PC-3 (cell line): ENCODE measurements at regions not wholly inside any gene's neighbourhood (a gene's known extent, or its start where the extent isn't known, plus 50 kb on each side); places are given as distances from the start of the nearest gene placed in this dataset.

Experiments
- ATAC-seq: fragments of 200-7000 bp; cut with Tn5 transposase; 2 replicates; pipeline ENCODE4 v1.9.1; 2020; ENCODE audit warnings: mild to moderate bottlenecking, moderate library complexity
- BruUV-seq: library from RNA; stranded (reverse); fragments of 400-500 nt; replicated peaks from 2 replicates; lab custom pipeline; 2021; lab: Mats Ljungman, UMichigan
- CTCF ChIA-PET: fragments of 300-600 bp; sonication (Branson Sonifier 250); formaldehyde crosslinking; loops from one replicate; lab custom pipeline; 2022; ENCODE audit warnings: antibody characterized with exemption; lab: Charles Lee
- POLR2A ChIA-PET: fragments of 300-600 bp; sonication (Branson Sonifier 250); formaldehyde crosslinking; loops from one replicate; lab custom pipeline; 2022; ENCODE audit warnings: antibody characterized with exemption; ENCODE audit not compliant: unreplicated experiment; lab: Charles Lee
- DNase-seq: peaks from one replicate; pipeline ENCODE4 v3.0.0-alpha.2; 2015
- H2AFZ ChIP-seq: fragments of 300-600 bp; sonication (generic); 2 replicates; pipeline ENCODE4 v1.6.0; 2016; ENCODE audit warnings: antibody characterized with exemption, low read length
- H3F3A ChIP-seq: fragments of 300-600 bp; sonication (generic); one replicate; pipeline ENCODE4 v1.6.0; 2017; ENCODE audit warnings: antibody characterized with exemption, low read length, control low read depth, mild to moderate bottlenecking; ENCODE audit not compliant: unreplicated experiment
- H3K27ac ChIP-seq: fragments of 300-600 bp; sonication (generic); 2 replicates; pipeline ENCODE4 v1.5.1; 2016; ENCODE audit warnings: mild to moderate bottlenecking, low read length
- H3K27me3 ChIP-seq: fragments of 300-600 bp; sonication (generic); 2 replicates; pipeline ENCODE4 v1.6.1; 2016; ENCODE audit warnings: low read length, mixed read lengths
- H3K36me3 ChIP-seq: fragments of 300-600 bp; sonication (generic); 2 replicates; pipeline ENCODE4 v1.6.1; 2016; ENCODE audit warnings: low read depth, mixed run types, low read length, mixed read lengths
- H3K4me1 ChIP-seq: fragments of 300-600 bp; sonication (generic); 2 replicates; pipeline ENCODE4 v1.5.1; 2016; ENCODE audit warnings: low read length; ENCODE audit not compliant: insufficient read depth
- H3K4me2 ChIP-seq: fragments of 300-600 bp; sonication (generic); 2 replicates; pipeline ENCODE4 v1.6.0; 2016; ENCODE audit warnings: low read length
- H3K4me3 ChIP-seq: fragments of 300-600 bp; sonication (generic); 2 replicates; pipeline ENCODE4 v1.5.1; 2016; ENCODE audit warnings: mild to moderate bottlenecking, low read length, mixed read lengths
- H3K79me2 ChIP-seq: fragments of 300-600 bp; sonication (generic); 2 replicates; pipeline ENCODE4 v1.6.1; 2017; ENCODE audit warnings: low read length, mixed read lengths
- H3K9ac ChIP-seq: fragments of 300-600 bp; sonication (generic); 2 replicates; pipeline ENCODE4 v1.6.0; 2016; ENCODE audit warnings: mild to moderate bottlenecking, low read length
- H3K9me2 ChIP-seq: fragments of 300-600 bp; sonication (generic); replicated peaks from 2 replicates; pipeline ENCODE4 v1.6.1; 2016; ENCODE audit warnings: mixed run types, low read length, mixed read lengths
- H3K9me3 ChIP-seq: fragments of 300-600 bp; sonication (generic); 2 replicates; pipeline ENCODE4 v1.6.1; 2016; ENCODE audit warnings: low read length, mixed read lengths
- H4K20me1 ChIP-seq: fragments of 300-600 bp; sonication (generic); 2 replicates; pipeline ENCODE4 v1.6.1; 2016; ENCODE audit warnings: low read length, mixed read lengths
- CTCF ChIP-seq: fragments of 300-600 bp; sonication (generic); conservative IDR thresholded peaks from 2 replicates; pipeline ENCODE4 v1.5.1; 2017; ENCODE audit warnings: antibody characterized with exemption, low read depth, mild to moderate bottlenecking, low read length
- EZH2 ChIP-seq: fragments of 300-600 bp; sonication (generic); IDR thresholded peaks from one replicate; pipeline ENCODE4 v1.6.1; 2017; ENCODE audit warnings: antibody characterized with exemption, mild to moderate bottlenecking, low read length; ENCODE audit not compliant: unreplicated experiment
- EZH2phosphoT487 ChIP-seq: fragments of 300-600 bp; sonication (generic); IDR thresholded peaks from 2 replicates; pipeline ENCODE4 v1.6.1; 2018; ENCODE audit warnings: mild to moderate bottlenecking, antibody characterized with exemption, low read length, borderline replicate concordance
- intact Hi-C: fragments of 100-400 bp; cut with micrococcal nuclease; formaldehyde crosslinking; loops from 2 replicates; pipeline ENCODE4 v1.9.0; 2023

- H3F3A ChIP-seq, result no peaks in the 10 kb centered on the region
- TF ChIP-seq EZH2phosphoT487, result no peak
- TF ChIP-seq CTCF, result no peak
- no peak for TF ChIP-seq EZH2
- H3K4me3 ChIP-seq, result no peak overlapping the region
- H2AFZ ChIP-seq, result no peak overlapping the region
- no peaks in the 10 kb centered on the region for H3K36me3 ChIP-seq
- H3K9ac ChIP-seq, result no peak overlapping the region
- CTCF ChIA-PET, result no interaction called here
- no peaks in the 10 kb centered on the region for H3K4me1 ChIP-seq
- POLR2A ChIA-PET, result no interaction called here
- BruUV-seq, result no TSS peak
- DNase-seq, result no peak
- H3K27me3 ChIP-seq, result no peaks in the 10 kb centered on the region
- no peak overlapping the region for H3K4me2 ChIP-seq
- H3K79me2 ChIP-seq, result no peaks in the 10 kb centered on the region
- H4K20me1 ChIP-seq, result no peaks in the 10 kb centered on the region
- no peaks in the 10 kb centered on the region for H3K9me2 ChIP-seq
- no peak overlapping the region for H3K27ac ChIP-seq
- intact Hi-C loops, result no loop called here
- ATAC-seq, result no peak
- H3K9me3 ChIP-seq, result no peaks in the 10 kb centered on the region
These were observed 372.9 kb downstream of the OSTF1 start for GRCh38 chr9:75461183-75461582.

- H2AFZ ChIP-seq, result no peak overlapping the region
- H3K9me2 ChIP-seq, result no peaks in the 10 kb centered on the region
- no peak overlapping the region for H3K4me2 ChIP-seq
- no peak overlapping the region for H3K9ac ChIP-seq
- no peak for TF ChIP-seq EZH2
- TF ChIP-seq CTCF, result no peak
- TF ChIP-seq EZH2phosphoT487, result no peak
- no peak overlapping the region for H3K27ac ChIP-seq
- CTCF ChIA-PET, result no interaction called here
- H3K36me3 ChIP-seq, result no peaks in the 10 kb centered on the region
- no peaks in the 10 kb centered on the region for H3F3A ChIP-seq
- H3K79me2 ChIP-seq, result no peaks in the 10 kb centered on the region
- H3K4me1 ChIP-seq, result no peaks in the 10 kb centered on the region
- no peak for DNase-seq
- no peaks in the 10 kb centered on the region for H3K27me3 ChIP-seq
- no peak overlapping the region for H3K4me3 ChIP-seq
- no TSS peak for BruUV-seq
- H4K20me1 ChIP-seq, result no peaks in the 10 kb centered on the region
- no peak for ATAC-seq
- POLR2A ChIA-PET, result no interaction called here
- H3K9me3 ChIP-seq, result no peaks in the 10 kb centered on the region
- intact Hi-C loops, result no loop called here
These were observed 374.6 kb downstream of the OSTF1 start for GRCh38 chr9:75462866-75463265.

GRCh38 chr9:75463871-75464270 is 375.6 kb downstream of the OSTF1 start:
- Histone ChIP-seq H4K20me1 (no peaks in the 10 kb centered on the region), H3K4me3 (no peak overlapping the region), H3K9ac (no peak overlapping the region), H3K9me3 (no peaks in the 10 kb centered on the region), H3K9me2 (no peaks in the 10 kb centered on the region), H3K4me2 (no peak overlapping the region), H3F3A (no peaks in the 10 kb centered on the region), H3K36me3 (no peaks in the 10 kb centered on the region), H3K27me3 (no peaks in the 10 kb centered on the region), H3K4me1 (no peaks in the 10 kb centered on the region), H3K79me2 (no peaks in the 10 kb centered on the region), H3K27ac (no peak overlapping the region), H2AFZ (no peak overlapping the region)
- no TSS peak for BruUV-seq
- intact Hi-C loops, result no loop called here
- POLR2A ChIA-PET, result no interaction called here
- CTCF ChIA-PET, result no interaction called here
- ATAC-seq, result no peak
- TF ChIP-seq EZH2, result no peak
- TF ChIP-seq CTCF, result no peak
- no peak for TF ChIP-seq EZH2phosphoT487
- DNase-seq, result no peak
